HG03521 (cell line): ENCODE measurements at regions not wholly inside any gene's neighbourhood (a gene's known extent, or its start where the extent isn't known, plus 50 kb on each side); places are given as distances from the start of the nearest gene placed in this dataset.

ENCODE experiments used
- ATAC-seq: cut with Tn5 transposase; IDR thresholded peaks from one replicate; pipeline ENCODE4 v1.9.1; 2021; ENCODE audit warnings: mild to moderate bottlenecking, moderate library complexity; ENCODE audit not compliant: unreplicated experiment

DNA sequence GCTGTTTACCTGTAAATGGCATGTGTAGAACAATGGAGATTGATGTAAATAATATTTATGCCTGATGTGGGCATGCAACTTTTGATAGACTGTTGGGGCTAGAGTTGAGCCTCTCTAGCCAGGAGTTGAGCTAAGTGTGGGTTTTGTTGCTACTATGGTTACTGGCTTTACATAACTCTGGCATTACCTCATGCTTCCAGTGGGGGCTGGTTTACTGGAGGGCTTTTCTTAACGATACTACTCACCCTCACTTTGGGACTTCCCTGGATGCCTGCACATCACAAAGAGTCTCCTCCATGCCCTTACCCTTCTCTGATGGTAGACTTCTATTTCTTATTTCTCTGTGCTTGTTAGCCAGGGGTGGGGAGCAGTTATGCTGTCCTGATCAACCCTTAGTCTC lies 524.6 kb upstream of the CDH4 start:
- ATAC-seq: no peak

GRCh38 chr20:60728705-60729104 lies 523.4 kb upstream of the CDH4 start:
- no peak for ATAC-seq

GRCh38 chr20:60729135-60729900 lies 522.7 kb upstream of the CDH4 start:
- no peak for ATAC-seq

DNA sequence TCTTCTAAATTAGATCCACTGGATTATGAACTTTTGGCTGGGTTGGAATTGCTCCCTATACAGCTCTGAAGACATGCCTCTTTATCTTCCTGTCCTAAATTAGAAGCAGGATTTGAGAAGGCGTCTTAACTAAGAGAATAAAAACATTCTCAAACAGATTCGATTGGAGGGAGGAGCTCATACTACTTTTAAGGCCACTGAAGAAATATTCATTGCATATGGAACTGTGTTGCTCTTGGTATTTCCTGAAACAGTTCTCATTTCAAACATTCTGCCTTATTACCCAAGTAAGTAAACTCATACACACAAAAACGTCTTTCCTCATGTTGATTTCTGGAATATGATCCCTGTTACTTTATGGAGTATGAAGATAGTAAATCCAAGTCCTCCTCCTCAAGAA lies 519.7 kb upstream of the CDH4 start:
- no peak for ATAC-seq

GRCh38 chr20:60748086-60748485 lies 504.0 kb upstream of the CDH4 start:
- no peak for ATAC-seq

- ATAC-seq: no peak
These were observed 502.1 kb upstream of the CDH4 start for GRCh38 chr20:60749804-60750602.

GRCh38 chr20:60750909-60751308 lies 501.2 kb upstream of the CDH4 start:
- no peak for ATAC-seq

GRCh38 chr20:60751826-60752225 lies 500.2 kb upstream of the CDH4 start:
- ATAC-seq: no peak

- ATAC-seq: no peak
These were observed 499.2 kb upstream of the CDH4 start for GRCh38 chr20:60752741-60753420.

- no peak for ATAC-seq
These were observed 497.2 kb upstream of the CDH4 start for GRCh38 chr20:60754856-60755255.

DNA sequence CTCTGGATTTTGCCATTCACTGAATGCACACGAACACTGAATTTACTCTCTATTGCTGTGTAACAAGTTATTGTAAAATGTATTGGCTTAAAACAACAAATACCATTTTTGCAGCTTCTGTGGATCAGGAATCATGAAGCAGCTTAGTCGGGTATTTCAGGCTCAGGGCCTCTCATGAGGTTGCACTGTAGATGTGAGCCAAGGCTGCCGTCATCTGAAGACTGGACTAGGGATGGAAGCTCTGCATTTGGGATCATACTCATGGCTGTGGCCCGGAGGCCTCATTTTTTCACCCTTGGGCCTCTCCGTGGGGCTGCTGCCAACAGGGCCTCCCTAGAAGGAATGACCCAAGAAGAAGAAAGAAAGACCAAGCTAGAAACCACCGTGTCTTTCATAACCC lies 492.4 kb upstream of the CDH4 start:
- no peak for ATAC-seq

DNA sequence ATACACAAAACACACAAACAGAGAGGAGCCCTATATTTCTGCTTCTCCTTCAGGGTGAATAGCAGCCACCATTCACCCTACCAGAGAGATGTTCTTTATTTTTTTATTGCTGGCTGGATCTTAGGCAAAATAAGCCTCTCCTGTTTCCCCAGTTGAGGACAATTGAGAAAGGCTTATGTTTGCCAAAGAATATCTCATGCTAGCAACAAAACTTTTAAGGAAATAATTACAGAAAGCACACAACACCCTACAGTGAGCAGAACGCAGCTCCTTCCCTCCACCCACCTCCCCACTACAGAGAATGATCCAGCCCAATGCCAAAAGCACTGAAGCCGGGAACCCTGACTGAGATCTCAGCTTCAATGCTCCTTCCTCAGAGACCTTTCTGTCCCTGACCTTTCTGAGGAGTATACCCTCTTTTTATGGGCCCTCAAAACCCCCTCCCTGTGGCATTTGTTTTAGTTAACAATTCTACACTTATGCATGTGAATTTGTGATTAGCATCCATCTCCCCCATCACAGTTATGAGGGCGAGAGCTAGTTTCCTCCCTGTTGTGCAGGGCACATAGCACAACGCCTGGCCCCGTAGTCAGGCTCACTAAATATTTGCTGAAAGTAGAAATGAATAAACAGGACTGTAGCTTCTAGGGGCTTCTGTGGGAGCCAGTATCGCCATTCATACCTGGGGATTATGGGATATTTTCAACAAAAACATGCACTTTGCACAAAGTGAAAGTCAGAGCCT lies 491.6 kb upstream of the CDH4 start:
- no peak for ATAC-seq

DNA sequence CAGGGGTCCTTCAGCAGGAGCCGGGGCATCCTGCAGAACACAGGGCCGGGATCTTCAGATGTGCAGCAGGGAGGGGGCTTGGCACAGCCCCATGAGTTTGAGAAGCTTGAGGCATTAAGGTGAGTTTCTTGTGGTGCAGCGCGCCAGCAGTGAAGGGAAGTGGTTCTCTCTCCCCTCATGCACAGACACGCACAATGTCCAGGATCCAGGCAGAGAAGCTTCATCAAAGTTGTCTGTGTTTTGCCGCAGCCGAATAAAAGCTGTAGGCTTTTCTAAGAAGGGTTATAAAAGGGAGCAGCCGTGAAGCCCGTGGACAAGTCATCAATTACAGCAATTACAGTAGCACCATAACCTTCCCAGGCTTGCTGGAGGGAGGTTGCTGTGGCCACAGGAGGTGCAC lies 491.0 kb upstream of the CDH4 start:
- no peak for ATAC-seq

DNA sequence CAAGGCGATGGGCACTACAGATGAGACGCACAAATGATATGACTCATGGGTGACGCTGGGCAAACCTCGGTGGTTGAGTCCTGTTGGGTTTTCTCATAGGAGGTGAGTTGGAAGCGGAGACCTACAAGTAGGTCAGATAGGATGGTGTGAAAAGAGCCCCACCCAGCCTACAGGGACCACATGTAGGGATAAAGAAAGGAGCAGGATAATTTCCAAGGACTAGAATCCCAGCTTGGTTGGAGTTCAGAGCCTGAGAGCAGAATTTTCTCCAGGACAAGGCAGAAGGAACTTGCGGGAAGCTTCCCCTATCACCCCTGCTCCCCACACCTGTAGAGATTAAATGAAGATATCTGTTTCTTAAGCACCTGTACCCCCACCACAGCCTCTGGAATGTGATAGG lies 489.7 kb upstream of the CDH4 start:
- ATAC-seq: no peak

DNA sequence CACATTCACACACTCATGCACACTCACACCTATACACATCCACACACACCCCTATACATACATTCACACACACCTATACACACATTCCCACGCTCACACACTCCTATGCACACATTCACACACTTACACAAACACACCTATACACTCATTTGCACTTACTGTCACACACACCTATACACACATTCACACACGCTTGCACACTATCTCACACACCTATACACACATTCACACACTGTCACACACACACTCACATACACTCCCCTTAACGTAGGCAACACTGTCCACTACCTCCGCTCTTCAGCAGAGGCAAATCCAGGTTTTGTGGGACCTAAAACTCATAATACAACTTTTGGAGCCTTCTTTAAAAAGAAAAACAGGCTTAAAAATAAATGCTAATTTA lies 487.7 kb upstream of the CDH4 start:
- ATAC-seq: no peak

DNA sequence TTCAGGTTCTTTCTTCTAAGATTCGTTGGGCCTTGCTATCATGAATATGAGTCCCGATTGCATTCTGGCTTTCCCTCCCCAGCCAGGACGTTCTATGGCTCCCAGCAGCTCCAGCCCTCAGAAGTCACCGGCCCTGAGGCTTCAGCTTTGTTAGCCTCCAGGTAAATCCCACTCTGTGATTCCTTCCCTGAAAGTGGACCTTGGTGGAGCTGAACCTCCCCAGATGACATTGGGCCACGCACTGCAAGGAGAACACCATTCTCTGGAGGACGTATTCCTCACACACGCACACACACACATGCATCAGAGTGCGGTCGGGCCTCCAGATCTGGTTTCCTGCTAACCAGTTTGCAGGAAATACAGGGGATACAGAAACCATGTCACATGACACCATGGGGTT lies 487.3 kb upstream of the CDH4 start:
- ATAC-seq: no peak

DNA sequence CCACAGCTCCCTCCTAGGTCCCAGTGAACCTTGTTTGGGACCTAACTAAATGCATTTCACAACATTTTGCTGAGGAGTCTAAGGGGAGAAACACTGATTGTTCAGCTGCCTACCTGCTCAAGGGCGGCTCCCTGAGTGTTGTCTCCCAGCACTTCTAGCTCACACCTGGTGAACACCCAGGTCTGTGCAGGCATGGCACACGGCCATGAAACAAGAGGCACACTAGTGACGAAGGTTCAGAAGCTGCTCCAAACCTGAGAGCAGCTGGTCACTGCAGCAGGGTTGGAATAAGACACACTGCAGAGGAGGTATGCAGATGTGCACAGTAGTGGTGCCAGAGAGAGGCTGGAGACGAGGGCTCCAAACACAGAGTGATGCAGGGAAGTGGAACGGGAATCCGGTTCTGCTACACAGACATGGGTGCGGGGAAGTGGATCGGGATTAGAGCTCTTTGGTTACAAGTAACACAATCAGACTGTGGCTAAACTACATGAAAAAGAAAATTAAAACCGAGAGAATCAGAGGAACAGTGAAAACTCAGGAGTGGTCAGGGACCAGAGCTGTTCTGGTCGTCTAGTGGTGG lies 486.1 kb upstream of the CDH4 start:
- ATAC-seq: no peak

GRCh38 chr20:60768216-60768615 lies 483.8 kb upstream of the CDH4 start:
- ATAC-seq: no peak

DNA sequence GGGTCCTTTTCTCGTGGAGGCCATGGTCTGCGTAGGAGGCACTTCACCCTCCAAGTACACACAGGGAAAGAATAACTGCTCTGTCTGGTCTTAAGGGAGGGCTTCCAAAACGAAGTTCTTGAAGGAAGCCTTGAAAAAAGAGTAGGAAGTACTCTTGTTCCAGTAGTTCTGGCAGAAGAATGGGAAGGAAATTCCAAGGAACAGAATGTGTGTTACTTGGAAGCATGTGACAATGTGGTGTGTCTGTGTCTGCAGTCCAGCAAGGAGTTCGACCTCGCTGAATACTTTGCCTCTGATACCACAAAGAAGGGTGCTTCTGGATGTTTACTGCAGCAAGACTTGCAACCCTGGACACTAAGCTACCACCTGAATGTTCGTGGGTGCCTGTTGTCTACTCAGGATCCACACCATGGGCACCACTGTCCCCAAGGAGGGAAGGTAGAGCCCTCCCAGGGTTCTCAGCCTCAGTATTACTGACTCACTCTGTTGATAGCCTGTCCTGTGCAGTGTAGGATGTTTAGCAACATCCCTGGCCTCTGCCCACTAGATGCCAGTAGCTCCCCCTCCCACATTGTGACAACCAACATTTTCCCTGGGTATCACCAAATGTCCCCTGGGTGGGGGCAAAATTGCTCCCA lies 471.6 kb upstream of the CDH4 start:
- ATAC-seq: no peak

DNA sequence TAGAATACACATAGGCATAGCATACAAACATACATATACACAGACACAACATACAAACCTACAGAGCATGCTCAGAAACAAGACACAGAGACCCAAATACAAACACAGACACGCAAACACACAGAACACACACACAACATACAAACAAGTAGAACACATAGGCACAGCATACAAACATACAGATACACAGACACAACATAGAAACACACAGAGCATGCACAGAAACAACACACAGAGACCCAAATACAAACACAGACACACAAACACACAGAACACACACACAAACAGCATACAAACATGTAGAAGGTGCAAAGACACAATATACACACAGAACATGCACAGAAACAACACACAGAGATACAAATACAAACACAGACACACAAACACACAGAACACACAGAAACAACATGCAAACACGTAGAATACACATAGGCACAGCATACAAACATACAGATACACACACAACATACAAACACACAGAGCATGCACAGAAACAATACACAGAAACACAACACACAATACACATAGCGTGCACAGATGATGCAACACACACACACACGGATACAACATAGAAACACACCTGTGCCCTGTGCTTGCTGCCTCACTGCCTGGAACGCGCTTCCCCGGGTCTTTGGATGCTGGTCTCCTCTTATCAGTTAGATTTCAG lies 469.0 kb upstream of the CDH4 start:
- no peak for ATAC-seq
